EL (cell line): ENCODE measurements at regions not wholly inside any gene's neighbourhood (a gene's known extent, or its start where the extent isn't known, plus 50 kb on each side); places are given as distances from the start of the nearest gene placed in this dataset.
"Not testable (repeated sequence)": the region's sequence is repeated elsewhere in the genome, so short reads cannot be mapped to it uniquely, and the experiment has no call there.

ENCODE experiments used
- DNase-seq: peaks from one replicate; pipeline ENCODE4 v3.0.0-alpha.2; 2016

- peak; percentile 1 for DNase-seq
Observed at GRCh38 chr5:100479079-100479688, 56.0 kb upstream of the FAM174A start.

- DNase-seq, result no peak
Observed at GRCh38 chr5:100472091-100472490, 63.1 kb upstream of the FAM174A start.

- DNase-seq, result no peak
Observed at GRCh38 chr5:100469767-100470166, 65.4 kb upstream of the FAM174A start.

GRCh38 chr5:100464418-100464817 lies 70.8 kb upstream of the FAM174A start:
- DNase-seq, result peak; percentile 33

GRCh38 chr5:100456615-100457014 lies 78.6 kb upstream of the FAM174A start:
- DNase-seq, result no peak

GRCh38 chr5:100452126-100452525 lies 83.0 kb upstream of the FAM174A start:
- no peak for DNase-seq

GRCh38 chr5:100448111-100448528 lies 87.1 kb upstream of the FAM174A start:
- no peak for DNase-seq

- DNase-seq, result no peak
Observed at GRCh38 chr5:100446879-100447430, 88.2 kb upstream of the FAM174A start.

- DNase-seq, result no peak
Observed at GRCh38 chr5:100444961-100445360, 90.2 kb upstream of the FAM174A start.

GRCh38 chr5:100434815-100435214 lies 100.4 kb upstream of the FAM174A start:
- no peak for DNase-seq

GRCh38 chr5:100432741-100433140 lies 102.4 kb upstream of the FAM174A start:
- DNase-seq, result no peak

GRCh38 chr5:100430268-100431195 lies 104.6 kb upstream of the FAM174A start:
- DNase-seq, result peak; percentile 24

GRCh38 chr5:100424787-100425186 lies 110.4 kb upstream of the FAM174A start:
- DNase-seq, result no peak

- no peak for DNase-seq
Observed at GRCh38 chr5:100424017-100424416, 111.2 kb upstream of the FAM174A start.

- no peak for DNase-seq
Observed at GRCh38 chr5:100423330-100423729, 111.8 kb upstream of the FAM174A start.

GRCh38 chr5:100421360-100421759 lies 113.8 kb upstream of the FAM174A start:
- no peak for DNase-seq

- DNase-seq, result no peak
Observed at GRCh38 chr5:100418231-100418630, 116.9 kb upstream of the FAM174A start.

GRCh38 chr5:100409660-100410151 lies 125.5 kb upstream of the FAM174A start:
- DNase-seq, result no peak

GRCh38 chr5:100407053-100407452 lies 128.1 kb upstream of the FAM174A start:
- DNase-seq, result no peak

GRCh38 chr5:100406640-100407039 lies 128.5 kb upstream of the FAM174A start:
- no peak for DNase-seq

- DNase-seq, result no peak
Observed at GRCh38 chr5:100402071-100402470, 133.1 kb upstream of the FAM174A start.

GRCh38 chr5:100401149-100401548 lies 134.0 kb upstream of the FAM174A start:
- no peak for DNase-seq

GRCh38 chr5:100398815-100399214 lies 136.4 kb upstream of the FAM174A start:
- not testable (repeated sequence) for DNase-seq
